Neutrophil (primary cell): ENCODE measurements at regions not wholly inside any gene's neighbourhood (a gene's known extent, or its start where the extent isn't known, plus 50 kb on each side); places are given as distances from the start of the nearest gene placed in this dataset.

Source experiments
- H3K27ac ChIP-seq: fragments of 200-600 bp; sonication (generic); 2 replicates; pipeline ENCODE4 v1.5.1; 2016; ENCODE audit warnings: mild to moderate bottlenecking, moderate library complexity
- H3K27me3 ChIP-seq: fragments of 200-600 bp; sonication (generic); 2 replicates; pipeline ENCODE4 v1.6.0; 2016; ENCODE audit warnings: mild to moderate bottlenecking
- H3K36me3 ChIP-seq: fragments of 200-600 bp; sonication (generic); 2 replicates; pipeline ENCODE4 v1.5.1; 2017
- H3K4me1 ChIP-seq, 2 experiments: fragments of 200-600 bp in 1 of 2; sonication (generic) in 1 of 2; 1 replicate in 1 of 2; 2 replicates in 1 of 2; pipeline versions ENCODE4 v1.5.1 to v1.6.1; 2013 to 2016; ENCODE audit warnings: low read depth in 1 of 2, low read length in 1 of 2, mild to moderate bottlenecking in 1 of 2, moderate library complexity in 1 of 2; ENCODE audit not compliant: control insufficient read depth in 1 of 2, insufficient read depth in 1 of 2
- H3K4me3 ChIP-seq, 2 experiments: fragments of 200-600 bp in 1 of 2; sonication (generic) in 1 of 2; 1 replicate in 1 of 2; 2 replicates in 1 of 2; pipeline ENCODE4 v1.5.1; 2013 to 2016; ENCODE audit warnings: low read depth in 1 of 2, low read length in 1 of 2, mild to moderate bottlenecking in 1 of 2, moderate library complexity in 1 of 2
- H3K9me3 ChIP-seq: fragments of 200-600 bp; sonication (generic); 2 replicates; pipeline ENCODE4 v1.5.1; 2016
- TF ChIP-seq, protein P1 (sequence below): fragments of 200-600 bp; sonication (generic); IDR thresholded peaks from 2 replicates; pipeline ENCODE4 v1.5.1; 2016; ENCODE audit warnings: antibody characterized with exemption

DNA sequence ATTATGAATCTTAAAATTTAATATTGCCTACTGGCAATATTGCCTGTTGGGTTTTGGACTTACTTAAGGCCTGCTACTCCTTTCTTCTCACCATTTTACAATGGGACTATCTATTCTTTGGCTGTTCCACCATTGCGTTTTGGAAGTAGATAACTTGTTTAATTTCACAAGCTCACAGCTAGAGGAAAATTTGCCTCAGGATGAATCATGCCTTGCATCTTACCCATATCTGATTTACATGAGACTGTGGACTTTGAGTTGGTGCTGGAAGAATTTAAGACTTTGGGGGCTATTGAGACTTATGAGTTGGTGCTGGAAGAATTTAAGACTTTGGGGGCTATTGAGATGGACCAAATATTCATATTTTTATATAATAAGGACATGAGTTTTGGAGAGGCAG is 662.6 kb downstream of the METTL15 start:
- no peaks in the 10 kb centered on the region for H3K36me3 ChIP-seq
- no peaks in the 10 kb centered on the region for H3K27me3 ChIP-seq
- no peaks in the 10 kb centered on the region for H3K4me1 ChIP-seq
- no peak overlapping the region for H3K27ac ChIP-seq
- TF ChIP-seq, protein P1, sequence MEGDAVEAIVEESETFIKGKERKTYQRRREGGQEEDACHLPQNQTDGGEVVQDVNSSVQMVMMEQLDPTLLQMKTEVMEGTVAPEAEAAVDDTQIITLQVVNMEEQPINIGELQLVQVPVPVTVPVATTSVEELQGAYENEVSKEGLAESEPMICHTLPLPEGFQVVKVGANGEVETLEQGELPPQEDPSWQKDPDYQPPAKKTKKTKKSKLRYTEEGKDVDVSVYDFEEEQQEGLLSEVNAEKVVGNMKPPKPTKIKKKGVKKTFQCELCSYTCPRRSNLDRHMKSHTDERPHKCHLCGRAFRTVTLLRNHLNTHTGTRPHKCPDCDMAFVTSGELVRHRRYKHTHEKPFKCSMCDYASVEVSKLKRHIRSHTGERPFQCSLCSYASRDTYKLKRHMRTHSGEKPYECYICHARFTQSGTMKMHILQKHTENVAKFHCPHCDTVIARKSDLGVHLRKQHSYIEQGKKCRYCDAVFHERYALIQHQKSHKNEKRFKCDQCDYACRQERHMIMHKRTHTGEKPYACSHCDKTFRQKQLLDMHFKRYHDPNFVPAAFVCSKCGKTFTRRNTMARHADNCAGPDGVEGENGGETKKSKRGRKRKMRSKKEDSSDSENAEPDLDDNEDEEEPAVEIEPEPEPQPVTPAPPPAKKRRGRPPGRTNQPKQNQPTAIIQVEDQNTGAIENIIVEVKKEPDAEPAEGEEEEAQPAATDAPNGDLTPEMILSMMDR, result no peak
- no peaks in the 10 kb centered on the region for H3K9me3 ChIP-seq
- H3K4me3 ChIP-seq, result no peak overlapping the region

DNA sequence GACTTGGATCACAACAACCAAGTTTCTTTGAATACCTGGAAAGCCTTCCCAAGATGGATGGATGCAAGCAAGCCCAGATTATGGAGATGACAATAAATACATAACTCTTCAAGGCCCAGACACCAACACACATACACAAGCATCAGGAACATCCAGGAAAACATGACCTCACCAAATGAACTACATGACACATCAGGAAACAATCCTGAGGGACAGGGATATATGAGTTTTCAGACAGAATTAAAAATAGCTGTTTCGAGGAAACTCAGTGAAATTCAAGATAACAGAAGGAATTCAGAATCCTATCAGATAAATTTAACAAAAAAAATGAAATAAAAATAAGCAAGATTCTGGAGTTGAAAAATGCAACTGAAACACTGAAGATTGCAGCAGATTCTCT is 659.4 kb downstream of the METTL15 start:
- H3K27me3 ChIP-seq, result no peaks in the 10 kb centered on the region
- no peaks in the 10 kb centered on the region for H3K4me1 ChIP-seq
- no peak overlapping the region for H3K27ac ChIP-seq
- no peaks in the 10 kb centered on the region for H3K36me3 ChIP-seq
- no peaks in the 10 kb centered on the region for H3K9me3 ChIP-seq
- TF ChIP-seq, protein P1, result no peak
- H3K4me3 ChIP-seq, result no peak overlapping the region

DNA sequence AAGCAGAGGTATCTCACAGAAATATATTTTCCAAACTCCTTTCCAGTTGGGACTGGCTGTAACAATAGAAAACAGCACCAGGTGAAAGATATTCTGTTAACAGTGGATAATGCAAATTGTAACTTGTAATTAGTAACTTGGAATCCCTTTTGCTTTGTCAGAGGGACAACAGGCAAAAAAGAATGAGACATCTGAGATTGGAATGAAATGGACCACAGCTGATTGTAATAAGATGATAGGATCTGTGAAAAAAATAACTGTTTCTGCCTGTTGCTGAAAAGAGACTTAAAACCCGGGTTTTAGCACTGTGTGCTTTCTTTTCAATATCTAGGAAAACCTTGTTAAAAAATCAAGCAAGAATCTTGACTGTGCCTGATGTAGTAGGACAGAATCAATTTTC is 655.7 kb downstream of the METTL15 start:
- no peaks in the 10 kb centered on the region for H3K9me3 ChIP-seq
- H3K36me3 ChIP-seq, result no peaks in the 10 kb centered on the region
- TF ChIP-seq, protein P1, result no peak
- no peak overlapping the region for H3K4me3 ChIP-seq
- H3K27ac ChIP-seq, result no peak overlapping the region
- H3K27me3 ChIP-seq, result no peaks in the 10 kb centered on the region
- no peaks in the 10 kb centered on the region for H3K4me1 ChIP-seq

DNA sequence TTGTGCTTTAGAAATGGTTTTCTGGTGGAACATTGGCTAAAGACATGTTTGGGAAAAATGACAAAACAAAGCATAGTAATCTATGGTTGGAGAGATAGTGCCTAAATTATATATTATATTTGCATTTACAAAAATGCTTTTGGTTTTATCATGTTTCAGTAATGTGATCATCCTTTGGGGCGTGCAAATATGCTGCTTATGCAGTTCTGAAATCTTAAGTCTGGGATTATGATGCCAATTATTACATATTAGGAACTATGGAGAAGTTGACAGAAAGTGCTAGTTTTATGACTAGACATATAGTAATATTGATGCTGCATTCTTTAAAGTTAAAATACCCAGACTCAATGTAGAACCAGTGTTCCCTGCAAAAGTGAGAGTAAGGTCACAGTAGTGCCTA is 655.0 kb downstream of the METTL15 start:
- Histone ChIP-seq H3K27me3 (no peaks in the 10 kb centered on the region), H3K27ac (no peak overlapping the region), H3K9me3 (no peaks in the 10 kb centered on the region), H3K36me3 (no peaks in the 10 kb centered on the region), H3K4me3 (no peak overlapping the region), H3K4me1 (no peaks in the 10 kb centered on the region)
- TF ChIP-seq, protein P1, result no peak

DNA sequence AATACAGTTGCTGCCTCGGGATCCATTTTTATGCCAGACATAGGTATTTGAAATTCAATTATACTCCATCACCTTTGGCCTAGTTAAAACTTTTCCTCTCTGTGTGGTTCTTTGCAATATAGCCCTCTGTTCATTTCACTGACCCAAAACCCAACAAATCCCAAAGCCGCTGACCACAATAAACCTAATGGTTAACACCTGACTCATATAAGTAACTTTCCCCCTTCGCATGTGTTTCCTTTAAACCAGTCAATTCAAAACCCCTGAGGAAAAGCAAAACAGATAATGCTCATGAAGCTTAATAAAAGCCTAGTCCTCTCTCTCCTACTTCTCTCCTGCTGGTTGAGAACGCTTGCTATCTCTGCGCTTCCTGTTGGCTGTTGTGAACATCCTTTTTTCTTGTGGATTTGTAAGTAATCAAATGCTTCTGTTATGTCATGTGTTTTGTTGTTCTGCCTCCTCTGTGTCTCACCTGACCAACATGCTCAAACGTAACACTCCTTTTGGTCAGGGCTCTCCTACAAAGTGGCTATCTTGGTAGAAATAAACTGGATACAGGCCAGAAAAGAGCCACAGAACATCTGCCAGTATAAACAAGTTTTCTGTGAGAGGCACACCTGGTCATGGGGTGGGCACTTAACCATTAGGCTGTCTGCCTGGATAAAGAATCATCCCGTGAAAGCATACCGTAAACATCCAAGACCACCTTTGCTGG is 652.6 kb downstream of the METTL15 start:
- Histone ChIP-seq H3K4me1 (no peaks in the 10 kb centered on the region), H3K27ac (no peak overlapping the region), H3K9me3 (no peaks in the 10 kb centered on the region), H3K4me3 (no peak overlapping the region), H3K36me3 (no peaks in the 10 kb centered on the region), H3K27me3 (no peaks in the 10 kb centered on the region)
- TF ChIP-seq, protein P1, result no peak
